ENCODE measurements at regions not wholly inside any gene's neighbourhood (a gene's known extent, or its start where the extent isn't known, plus 50 kb on each side); places are given as distances from the start of the nearest gene placed in this dataset.

DNA sequence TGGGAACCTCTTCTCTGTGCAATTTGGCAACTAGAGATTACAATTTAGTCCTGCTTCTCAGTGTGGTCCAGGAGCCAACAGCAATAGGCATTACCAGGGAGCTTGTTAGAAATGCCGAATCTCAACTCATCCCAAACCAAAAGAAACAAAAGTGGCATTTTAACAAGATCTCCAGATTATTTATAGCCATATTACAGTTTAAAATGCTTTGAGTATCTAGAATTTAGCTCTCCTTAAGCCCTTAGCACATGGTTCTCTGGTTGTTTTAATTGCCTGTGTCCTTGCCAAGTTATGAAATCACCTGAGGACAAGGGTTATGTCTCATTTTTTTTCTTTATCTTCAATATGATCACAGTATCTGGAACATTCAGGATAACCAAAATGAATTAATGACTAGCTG lies 51.6 kb upstream of the TAS2R1 start:
- TF ChIP-seq, protein P1, sequence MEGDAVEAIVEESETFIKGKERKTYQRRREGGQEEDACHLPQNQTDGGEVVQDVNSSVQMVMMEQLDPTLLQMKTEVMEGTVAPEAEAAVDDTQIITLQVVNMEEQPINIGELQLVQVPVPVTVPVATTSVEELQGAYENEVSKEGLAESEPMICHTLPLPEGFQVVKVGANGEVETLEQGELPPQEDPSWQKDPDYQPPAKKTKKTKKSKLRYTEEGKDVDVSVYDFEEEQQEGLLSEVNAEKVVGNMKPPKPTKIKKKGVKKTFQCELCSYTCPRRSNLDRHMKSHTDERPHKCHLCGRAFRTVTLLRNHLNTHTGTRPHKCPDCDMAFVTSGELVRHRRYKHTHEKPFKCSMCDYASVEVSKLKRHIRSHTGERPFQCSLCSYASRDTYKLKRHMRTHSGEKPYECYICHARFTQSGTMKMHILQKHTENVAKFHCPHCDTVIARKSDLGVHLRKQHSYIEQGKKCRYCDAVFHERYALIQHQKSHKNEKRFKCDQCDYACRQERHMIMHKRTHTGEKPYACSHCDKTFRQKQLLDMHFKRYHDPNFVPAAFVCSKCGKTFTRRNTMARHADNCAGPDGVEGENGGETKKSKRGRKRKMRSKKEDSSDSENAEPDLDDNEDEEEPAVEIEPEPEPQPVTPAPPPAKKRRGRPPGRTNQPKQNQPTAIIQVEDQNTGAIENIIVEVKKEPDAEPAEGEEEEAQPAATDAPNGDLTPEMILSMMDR (conservative IDR thresholded peaks at IDR 0.05; ENCODE audit: low read depth, low read length): no peak
- H3K4me3 ChIP-seq (ENCODE audit: low read depth, low read length): no peak overlapping the region
- no peak for DNase-seq (ENCODE audit: low read depth)

Data from choroid plexus epithelial cell (primary cell).